ENCODE measurements at regions not wholly inside any gene's neighbourhood (a gene's known extent, or its start where the extent isn't known, plus 50 kb on each side); places are given as distances from the start of the nearest gene placed in this dataset.
"Not testable (repeated sequence)": the region's sequence is repeated elsewhere in the genome, so short reads cannot be mapped to it uniquely, and the experiment has no call there.

GRCh38 chr3:150320971-150321370 lies 87.1 kb upstream of the TSC22D2 start:
- not testable (repeated sequence) for TF ChIP-seq CTCF, EZH2phosphoT487 (IDR thresholded peaks at IDR 0.05; ENCODE audit: low read length)
